ENCODE measurements at regions not wholly inside any gene's neighbourhood (a gene's known extent, or its start where the extent isn't known, plus 50 kb on each side); places are given as distances from the start of the nearest gene placed in this dataset.

DNA sequence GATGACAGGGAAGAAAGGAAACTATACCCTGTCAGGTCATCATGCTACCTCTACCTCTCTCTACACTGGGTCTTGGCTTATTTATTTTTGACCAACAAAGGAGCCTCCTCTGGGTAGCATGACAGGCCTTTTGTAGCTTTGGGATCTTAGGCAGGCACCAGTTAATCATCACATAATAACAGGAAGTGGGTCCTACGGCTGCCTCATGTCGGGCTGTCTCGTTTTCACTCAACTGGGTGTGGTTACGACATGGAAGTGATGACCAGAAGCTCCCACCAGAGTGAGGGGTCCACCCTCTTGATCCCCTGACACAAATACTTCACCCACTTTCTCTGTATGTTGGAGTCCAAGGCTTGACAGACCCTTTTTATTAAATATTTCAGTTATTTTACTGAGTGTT is 105.3 kb downstream of the CD47 start:
- TF ChIP-seq POU2F2 (IDR thresholded peaks at IDR 0.05; ENCODE audit: low read depth, low read length), result no peak
- TF ChIP-seq TAF1 (IDR thresholded peaks at IDR 0.05; ENCODE audit: low read depth, low read length), result no peak
- no peak for TF ChIP-seq POLR2AphosphoS5 (IDR thresholded peaks at IDR 0.05; ENCODE audit: low read depth, low read length)
- TF ChIP-seq POLR2A (IDR thresholded peaks at IDR 0.05; ENCODE audit: low read depth, low read length), result no peak
